ENCODE measurements at regions not wholly inside any gene's neighbourhood (a gene's known extent, or its start where the extent isn't known, plus 50 kb on each side); places are given as distances from the start of the nearest gene placed in this dataset.

GRCh38 chr2:128549646-128550260 is 231.1 kb upstream of the HS6ST1 start:
- no peak for DNase-seq (ENCODE audit: low read depth in 2 of 2, low spot score in 1 of 2)

DNA sequence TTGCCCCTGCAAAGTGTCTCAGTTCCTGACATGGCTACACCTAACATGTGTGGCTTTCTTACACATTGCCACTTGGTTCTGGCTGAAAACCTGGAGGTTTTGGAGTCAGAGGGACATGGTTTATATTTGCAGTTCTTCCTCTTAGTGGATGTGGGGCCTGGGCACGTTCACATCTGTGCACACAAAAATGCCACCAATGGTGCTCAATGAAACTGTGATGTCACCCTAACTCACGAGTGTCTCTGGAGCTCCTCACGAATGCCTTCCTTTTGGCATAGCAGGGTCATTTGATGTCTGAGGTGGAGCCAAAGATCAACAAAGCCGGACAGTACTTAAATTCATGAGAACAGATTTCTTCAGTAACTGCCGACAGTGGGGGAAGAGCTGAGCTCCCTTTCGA is 231.7 kb upstream of the HS6ST1 start:
- DNase-seq (ENCODE audit: low read depth in 2 of 2, low spot score in 1 of 2) = no peak

DNA sequence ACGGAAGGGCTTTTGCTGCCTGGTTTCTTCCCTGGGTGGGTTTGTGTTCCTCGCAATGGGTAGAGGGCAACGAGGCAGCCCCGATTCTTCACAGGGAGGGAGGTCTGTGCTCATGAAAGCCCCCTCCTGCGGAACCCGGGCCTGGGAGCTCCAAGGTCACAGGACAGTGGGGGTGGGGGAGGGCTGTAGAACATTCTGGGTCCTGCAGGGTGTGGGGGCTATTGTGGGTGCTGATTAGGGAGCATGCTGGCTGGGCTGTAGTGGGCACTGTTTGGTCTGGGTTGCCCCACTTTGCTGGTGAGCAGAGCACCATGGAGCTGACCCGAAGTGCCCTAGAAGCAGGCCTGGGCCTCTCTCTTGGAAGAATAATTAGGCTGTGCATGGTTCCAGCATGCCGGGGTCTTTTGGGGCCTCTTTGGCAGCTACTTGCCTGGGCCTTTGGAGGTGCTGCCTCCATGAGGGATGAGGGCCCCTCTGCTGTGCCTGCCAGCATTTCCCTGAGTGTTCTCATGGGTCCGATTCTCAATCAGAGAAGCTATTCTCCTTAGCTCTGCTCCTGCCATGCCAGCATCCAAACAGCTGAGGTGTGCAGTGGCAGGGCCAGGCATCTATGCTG is 232.2 kb upstream of the HS6ST1 start:
- DNase-seq (ENCODE audit: low read depth in 2 of 2, low spot score in 1 of 2) = no peak

- DNase-seq (ENCODE audit: low read depth in 2 of 2, low spot score in 1 of 2) = no peak
Measured at GRCh38 chr2:128551435-128551834, 232.8 kb upstream of the HS6ST1 start.

DNA sequence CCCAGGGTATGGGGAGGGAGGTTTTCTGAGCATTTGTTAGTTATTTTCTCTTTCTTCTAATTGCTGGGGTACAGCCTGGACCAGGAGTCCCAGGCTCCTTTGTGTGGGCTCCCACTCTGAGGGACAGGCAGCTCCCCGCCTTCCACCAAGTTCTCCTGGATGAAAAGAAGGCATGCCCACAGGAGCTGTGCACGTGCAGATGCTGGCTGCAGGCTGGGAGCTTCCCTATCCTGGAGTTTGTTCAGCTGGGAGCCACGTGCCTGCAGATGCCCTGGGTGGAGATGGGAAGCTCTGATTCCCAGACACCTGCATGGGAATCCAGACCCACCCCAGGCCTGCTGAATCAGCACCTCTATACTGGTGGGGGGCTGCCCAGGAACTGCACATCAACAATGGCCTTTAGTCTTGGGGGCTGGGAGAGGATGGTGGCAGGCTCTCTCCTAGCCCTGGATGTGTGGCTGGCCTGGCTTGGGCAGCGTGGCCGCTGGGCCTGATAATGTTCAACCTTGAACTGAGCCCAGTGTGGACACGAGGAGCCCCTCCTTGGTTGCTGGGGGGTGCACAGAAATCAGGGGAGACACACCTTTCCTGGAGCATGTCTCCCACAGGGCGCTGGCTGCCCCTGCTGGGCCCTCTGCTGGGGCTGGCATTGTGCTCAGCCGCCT is 233.6 kb upstream of the HS6ST1 start:
- no peak for DNase-seq (ENCODE audit: low read depth in 2 of 2, low spot score in 1 of 2)

DNA sequence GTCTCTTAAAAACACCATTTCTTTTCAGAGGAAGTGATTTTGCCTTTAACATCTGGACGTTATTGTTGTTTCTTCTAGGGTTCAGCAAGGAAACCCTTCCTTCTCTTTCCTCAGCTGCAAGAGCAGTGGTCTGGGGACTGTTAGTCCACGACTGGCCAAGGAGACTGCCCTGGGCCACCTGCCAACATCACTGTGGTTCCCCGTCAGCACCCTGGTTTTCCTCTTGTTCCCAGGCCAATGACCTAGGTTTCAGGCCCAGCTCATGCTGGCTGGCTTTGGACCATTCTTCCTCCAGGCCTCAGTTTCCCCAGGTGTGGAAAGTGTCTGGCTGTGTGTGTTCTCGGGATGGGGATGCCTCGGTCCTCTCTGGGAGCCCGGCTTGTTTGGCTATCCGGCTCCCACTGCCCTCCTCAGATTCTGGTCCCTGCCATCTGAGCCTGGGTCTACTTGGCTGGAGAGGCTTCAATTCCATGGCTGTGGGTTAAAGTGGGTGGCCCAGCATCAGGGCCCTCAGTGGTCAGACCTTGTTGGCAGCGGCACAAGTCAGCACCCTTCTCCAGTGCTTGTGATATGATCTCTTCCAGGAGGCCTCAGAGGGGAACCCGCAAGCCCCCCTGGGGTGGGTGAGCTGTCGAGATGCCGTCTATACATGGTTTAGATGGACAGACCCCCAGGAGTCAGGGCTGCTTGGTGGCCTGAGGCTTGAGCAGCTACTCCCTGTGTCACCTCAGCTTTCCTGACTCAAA is 234.3 kb upstream of the HS6ST1 start:
- DNase-seq (ENCODE audit: low read depth in 2 of 2, low spot score in 1 of 2) = no peak

- no peak for DNase-seq (ENCODE audit: low read depth in 2 of 2, low spot score in 1 of 2)
Measured at GRCh38 chr2:128554151-128554769, 235.6 kb upstream of the HS6ST1 start.

DNA sequence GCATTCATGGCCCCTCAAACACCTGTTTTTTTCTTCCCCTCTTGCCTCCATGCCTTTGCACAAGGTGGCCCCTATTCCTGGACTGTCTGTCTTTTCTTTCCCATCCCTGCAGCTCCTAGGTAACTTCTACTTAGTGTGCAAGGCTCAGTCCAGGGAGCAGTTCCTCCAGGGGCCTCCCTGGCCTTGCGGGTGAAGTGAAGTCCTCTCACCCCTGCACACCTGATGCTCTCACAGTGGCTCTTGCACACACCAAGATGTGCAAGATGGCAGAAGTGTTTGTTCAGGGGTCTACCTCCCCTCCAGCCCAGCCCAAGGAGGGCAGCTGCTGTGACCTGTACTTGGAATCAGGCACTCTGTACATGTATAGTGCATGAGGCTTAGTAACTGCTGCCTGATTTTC is 236.8 kb upstream of the HS6ST1 start:
- DNase-seq (ENCODE audit: low read depth in 2 of 2, low spot score in 1 of 2) = no peak

DNA sequence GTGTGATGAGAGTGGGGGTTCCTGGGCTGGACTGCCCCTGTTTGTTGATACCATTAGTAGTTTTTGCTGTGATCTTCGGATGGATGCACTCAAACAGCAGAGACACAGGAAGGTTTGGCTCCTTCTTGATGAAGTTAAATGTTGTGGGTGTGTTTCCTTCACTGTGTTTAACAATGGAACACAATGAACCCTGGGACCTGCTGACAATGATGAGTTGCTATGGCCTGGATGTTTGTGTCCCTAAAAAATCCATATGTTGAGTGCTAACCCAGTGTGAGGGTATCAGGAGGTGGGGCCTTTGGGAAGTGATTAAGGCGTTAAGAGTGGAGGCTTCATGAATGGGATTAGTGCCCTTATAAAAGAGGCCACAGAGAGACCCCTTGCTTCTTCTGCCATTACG is 237.4 kb upstream of the HS6ST1 start:
- no peak for DNase-seq (ENCODE audit: low read depth in 2 of 2, low spot score in 1 of 2)

- no peak for DNase-seq (ENCODE audit: low read depth in 2 of 2, low spot score in 1 of 2)
Measured at GRCh38 chr2:128556633-128557032, 238.0 kb upstream of the HS6ST1 start.

DNA sequence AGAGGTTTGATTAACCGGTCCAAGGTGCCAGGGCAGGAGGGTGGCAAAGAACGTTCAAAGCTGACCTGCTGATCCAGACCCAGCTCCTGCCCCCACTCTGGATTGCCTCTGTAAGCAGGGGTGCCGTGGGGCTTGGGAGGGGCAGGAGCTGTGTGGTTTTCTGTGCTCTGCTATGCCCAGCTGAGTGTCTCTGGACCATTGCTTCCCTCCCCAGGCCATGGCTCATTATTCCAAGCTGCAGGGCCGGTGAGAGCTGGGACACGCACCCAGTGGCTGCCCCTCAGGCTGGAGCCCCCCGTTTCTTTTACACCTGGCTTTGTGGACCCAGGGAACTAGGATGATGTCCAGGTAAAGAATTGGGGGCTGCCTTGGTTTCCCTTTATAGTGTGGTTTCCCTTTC is 238.4 kb upstream of the HS6ST1 start:
- no peak for DNase-seq (ENCODE audit: low read depth in 2 of 2, low spot score in 1 of 2)

- no peak for DNase-seq (ENCODE audit: low read depth in 2 of 2, low spot score in 1 of 2)
Measured at GRCh38 chr2:128557831-128558241, 239.2 kb upstream of the HS6ST1 start.

GRCh38 chr2:128558441-128558840 is 239.8 kb upstream of the HS6ST1 start:
- DNase-seq (ENCODE audit: low read depth in 2 of 2, low spot score in 1 of 2) = no peak

GRCh38 chr2:128558895-128559532 is 240.3 kb upstream of the HS6ST1 start:
- no peak for DNase-seq (ENCODE audit: low read depth in 2 of 2, low spot score in 1 of 2)

GRCh38 chr2:128559533-128560515 is 241.2 kb upstream of the HS6ST1 start:
- no peak for DNase-seq (ENCODE audit: low read depth in 2 of 2, low spot score in 1 of 2)

DNA sequence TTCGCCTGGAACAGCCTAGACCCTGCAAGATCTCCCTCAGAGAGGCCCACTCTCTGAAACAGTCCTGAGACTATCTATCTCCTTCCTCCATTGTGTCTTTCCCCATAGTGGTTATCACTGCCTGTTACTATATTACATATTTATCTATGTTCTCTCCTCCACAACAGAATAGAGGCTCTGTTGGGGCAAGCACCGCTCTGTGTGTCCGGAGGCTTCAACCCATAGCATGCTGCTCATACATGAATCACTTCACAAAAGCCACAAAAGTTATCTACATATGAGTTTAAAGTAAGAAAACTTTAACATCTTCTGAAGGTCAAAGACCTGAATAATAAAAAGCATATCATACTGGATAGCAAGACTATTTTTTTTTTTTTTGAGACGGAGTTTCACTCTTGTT is 242.1 kb upstream of the HS6ST1 start:
- no peak for DNase-seq (ENCODE audit: low read depth in 2 of 2, low spot score in 1 of 2)

DNA sequence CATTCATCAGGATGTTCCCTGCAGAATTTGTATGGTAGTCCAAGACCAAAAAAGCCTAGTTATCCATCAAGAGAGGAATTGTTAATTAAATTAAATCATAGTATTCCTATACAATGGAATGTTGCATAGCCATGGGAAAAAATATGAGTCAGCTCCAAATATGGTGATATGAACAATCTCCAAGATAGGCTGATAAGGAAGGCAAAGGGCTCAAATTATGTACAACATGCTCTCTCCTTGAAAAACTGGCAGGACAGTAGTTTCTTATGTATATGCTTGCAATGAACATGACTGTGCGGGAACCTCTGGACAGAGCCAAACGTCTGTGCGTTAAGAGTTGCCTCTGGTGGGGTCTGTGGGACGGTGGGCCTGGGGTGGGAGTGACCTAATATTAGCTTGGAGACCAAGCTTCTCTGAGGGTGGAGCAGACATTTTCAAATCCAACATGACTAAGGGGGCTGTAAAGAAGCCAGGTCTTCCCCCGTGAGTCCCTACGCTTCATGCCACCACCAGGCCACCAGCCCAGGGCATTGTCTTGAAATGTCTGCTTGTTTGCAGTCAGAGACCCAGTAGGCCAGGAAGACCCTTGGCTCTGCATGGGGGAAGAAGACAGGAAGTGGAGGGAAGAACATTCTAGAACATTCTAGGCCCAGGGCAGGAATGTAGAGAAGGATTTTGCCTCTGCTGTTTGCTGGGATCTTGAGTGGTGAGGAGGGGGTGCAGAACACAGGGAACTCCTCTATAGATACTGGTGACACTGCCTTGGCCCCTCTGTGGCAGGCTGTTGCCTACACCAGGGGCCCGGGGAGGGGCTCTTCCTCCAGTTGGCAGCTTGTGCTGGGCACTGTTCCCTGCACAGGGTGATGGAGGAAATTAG is 244.0 kb upstream of the HS6ST1 start:
- no peak for DNase-seq (ENCODE audit: low read depth in 2 of 2, low spot score in 1 of 2)

- DNase-seq (ENCODE audit: low read depth in 2 of 2, low spot score in 1 of 2) = no peak
Measured at GRCh38 chr2:128563348-128563687, 244.7 kb upstream of the HS6ST1 start.

DNA sequence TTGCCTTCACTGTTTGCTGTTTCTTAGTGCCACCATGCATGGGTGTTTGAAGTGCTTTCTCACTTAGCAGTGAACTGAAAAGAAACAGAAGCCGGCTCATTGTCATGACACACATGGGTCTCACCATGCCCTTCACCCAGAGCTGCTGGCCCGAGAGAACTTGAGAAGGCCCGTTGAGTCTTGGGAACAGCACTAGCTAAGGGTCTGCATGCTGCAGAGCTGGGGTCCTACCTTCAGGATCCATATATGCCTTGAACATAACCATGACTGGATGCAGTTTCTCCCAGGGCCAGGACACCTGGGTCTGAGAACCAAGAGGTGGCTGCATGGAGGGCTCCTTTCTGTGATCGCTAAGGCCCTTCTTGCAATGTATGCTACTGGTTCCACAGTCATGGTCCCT is 245.5 kb upstream of the HS6ST1 start:
- DNase-seq (ENCODE audit: low read depth in 2 of 2, low spot score in 1 of 2) = no peak
